ENCODE measurements at regions not wholly inside any gene's neighbourhood (a gene's known extent, or its start where the extent isn't known, plus 50 kb on each side); places are given as distances from the start of the nearest gene placed in this dataset.

- H3K4me3 ChIP-seq (ENCODE audit: low read depth, low read length) = no peak overlapping the region
- DNase-seq (ENCODE audit: low read depth) = no peak
- TF ChIP-seq MYC (IDR thresholded peaks at IDR 0.05; ENCODE audit: low read depth, low read length) (no peak), MAX (IDR thresholded peaks at IDR 0.05; ENCODE audit: low read depth, low read length) (no peak), CTCF (IDR thresholded peaks at IDR 0.05; ENCODE audit: low read depth, low read length) (no peak), POLR2A (IDR thresholded peaks at IDR 0.05; ENCODE audit: extremely low read depth, insufficient read length) (no peak)
Observed at GRCh38 chr18:47727409-47727808, 203.1 kb downstream of the SMAD2 start.

GRCh38 chr18:47726550-47726949 is 203.9 kb downstream of the SMAD2 start:
- DNase-seq (ENCODE audit: low read depth) = no peak
- H3K4me3 ChIP-seq (ENCODE audit: low read depth, low read length) = no peak overlapping the region
- TF ChIP-seq MAX (IDR thresholded peaks at IDR 0.05; ENCODE audit: low read depth, low read length) (no peak), CTCF (IDR thresholded peaks at IDR 0.05; ENCODE audit: low read depth, low read length) (no peak), MYC (IDR thresholded peaks at IDR 0.05; ENCODE audit: low read depth, low read length) (no peak), POLR2A (IDR thresholded peaks at IDR 0.05; ENCODE audit: extremely low read depth, insufficient read length) (no peak)

GRCh38 chr18:47725656-47726055 is 204.8 kb downstream of the SMAD2 start:
- no peak overlapping the region for H3K4me3 ChIP-seq (ENCODE audit: low read depth, low read length)
- TF ChIP-seq CTCF (IDR thresholded peaks at IDR 0.05; ENCODE audit: low read depth, low read length) = no peak
- no peak for TF ChIP-seq MAX (IDR thresholded peaks at IDR 0.05; ENCODE audit: low read depth, low read length)
- no peak for TF ChIP-seq POLR2A (IDR thresholded peaks at IDR 0.05; ENCODE audit: extremely low read depth, insufficient read length)
- TF ChIP-seq MYC (IDR thresholded peaks at IDR 0.05; ENCODE audit: low read depth, low read length) = no peak
- no peak for DNase-seq (ENCODE audit: low read depth)

GRCh38 chr18:47724186-47724975 is 206.1 kb downstream of the SMAD2 start:
- no peak for TF ChIP-seq MYC (IDR thresholded peaks at IDR 0.05; ENCODE audit: low read depth, low read length)
- no peak for TF ChIP-seq POLR2A (IDR thresholded peaks at IDR 0.05; ENCODE audit: extremely low read depth, insufficient read length)
- TF ChIP-seq CTCF (IDR thresholded peaks at IDR 0.05; ENCODE audit: low read depth, low read length) = no peak
- TF ChIP-seq MAX (IDR thresholded peaks at IDR 0.05; ENCODE audit: low read depth, low read length) = no peak
- no peak for DNase-seq (ENCODE audit: low read depth)

GRCh38 chr18:47721876-47722275 is 208.6 kb downstream of the SMAD2 start:
- DNase-seq (ENCODE audit: low read depth) = no peak
- H3K4me3 ChIP-seq (ENCODE audit: low read depth, low read length) = no peak overlapping the region
- no peak for TF ChIP-seq MYC (IDR thresholded peaks at IDR 0.05; ENCODE audit: low read depth, low read length)
- no peak for TF ChIP-seq MAX (IDR thresholded peaks at IDR 0.05; ENCODE audit: low read depth, low read length)
- no peak for TF ChIP-seq CTCF (IDR thresholded peaks at IDR 0.05; ENCODE audit: low read depth, low read length)
- TF ChIP-seq POLR2A (IDR thresholded peaks at IDR 0.05; ENCODE audit: extremely low read depth, insufficient read length) = no peak

More at GRCh38 chr18:47724186-47724975, 206.1 kb downstream of the SMAD2 start:
- no peak overlapping the region for H3K4me3 ChIP-seq (ENCODE audit: low read depth, low read length)
